ENCODE measurements at regions not wholly inside any gene's neighbourhood (a gene's known extent, or its start where the extent isn't known, plus 50 kb on each side); places are given as distances from the start of the nearest gene placed in this dataset.

GRCh38 chr3:105232553-105232952 lies 134.2 kb upstream of the ALCAM start:
- TF ChIP-seq, protein P1, sequence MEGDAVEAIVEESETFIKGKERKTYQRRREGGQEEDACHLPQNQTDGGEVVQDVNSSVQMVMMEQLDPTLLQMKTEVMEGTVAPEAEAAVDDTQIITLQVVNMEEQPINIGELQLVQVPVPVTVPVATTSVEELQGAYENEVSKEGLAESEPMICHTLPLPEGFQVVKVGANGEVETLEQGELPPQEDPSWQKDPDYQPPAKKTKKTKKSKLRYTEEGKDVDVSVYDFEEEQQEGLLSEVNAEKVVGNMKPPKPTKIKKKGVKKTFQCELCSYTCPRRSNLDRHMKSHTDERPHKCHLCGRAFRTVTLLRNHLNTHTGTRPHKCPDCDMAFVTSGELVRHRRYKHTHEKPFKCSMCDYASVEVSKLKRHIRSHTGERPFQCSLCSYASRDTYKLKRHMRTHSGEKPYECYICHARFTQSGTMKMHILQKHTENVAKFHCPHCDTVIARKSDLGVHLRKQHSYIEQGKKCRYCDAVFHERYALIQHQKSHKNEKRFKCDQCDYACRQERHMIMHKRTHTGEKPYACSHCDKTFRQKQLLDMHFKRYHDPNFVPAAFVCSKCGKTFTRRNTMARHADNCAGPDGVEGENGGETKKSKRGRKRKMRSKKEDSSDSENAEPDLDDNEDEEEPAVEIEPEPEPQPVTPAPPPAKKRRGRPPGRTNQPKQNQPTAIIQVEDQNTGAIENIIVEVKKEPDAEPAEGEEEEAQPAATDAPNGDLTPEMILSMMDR (IDR thresholded peaks at IDR 0.05; ENCODE audit: control extremely low read depth, extremely low read depth, low read depth, missing control alignments) = no peak
- CTCF ChIA-PET = interaction anchor here (1.2 to 1.5 kb wide), 2 partner anchors 8 to 10 kb away, joined by 4 read pairs; no protein-coding TSS in a partner anchor
- POLR2A ChIA-PET = no interaction called here
- DNase-seq (ENCODE audit: extremely low spot score) = no peak

DNA sequence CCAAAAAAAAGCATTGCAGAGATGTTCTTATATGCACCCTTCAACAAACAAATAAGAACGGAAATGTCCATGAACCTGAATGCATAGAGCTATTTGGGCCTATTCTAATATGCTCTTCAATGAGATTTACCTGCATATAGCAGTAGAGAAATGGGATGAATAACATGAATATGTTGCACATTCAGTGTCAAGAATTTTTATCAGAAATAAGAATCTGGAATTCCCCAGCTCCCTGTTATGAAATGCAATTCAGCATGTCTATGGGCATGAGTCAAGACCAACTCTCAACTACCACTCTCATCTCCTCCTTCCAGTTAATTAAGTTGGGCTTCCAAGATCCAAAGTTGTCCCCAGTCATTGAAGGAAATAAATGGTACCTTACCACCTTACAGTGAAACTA lies 133.7 kb upstream of the ALCAM start:
- TF ChIP-seq, protein P1 (IDR thresholded peaks at IDR 0.05; ENCODE audit: control extremely low read depth, extremely low read depth, low read depth, missing control alignments) = no peak
- DNase-seq (ENCODE audit: extremely low spot score) = no peak
- ChIA-PET CTCF (interaction anchor here (1.5 kb wide), 1 partner anchor 10 kb away, joined by 4 read pairs; no protein-coding TSS in a partner anchor), POLR2A (no interaction called here)

DNA sequence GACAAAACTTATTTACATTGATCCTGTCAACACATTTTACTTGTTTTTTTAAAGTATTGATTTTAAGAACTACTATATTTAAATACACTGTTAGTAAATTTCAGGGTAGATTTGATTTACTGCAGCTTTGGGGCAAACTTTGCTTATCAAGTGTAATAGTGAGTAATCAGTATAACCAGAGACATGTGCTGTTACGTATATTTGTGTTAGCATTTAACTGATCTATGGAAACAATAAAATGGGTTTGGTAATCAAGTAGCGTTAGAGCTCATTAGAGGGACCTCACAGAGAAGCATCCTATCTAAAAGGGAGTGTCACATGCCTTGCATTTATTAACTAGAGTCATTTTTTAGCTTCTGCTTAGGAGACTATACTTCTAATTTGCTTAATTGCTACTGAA lies 131.5 kb upstream of the ALCAM start:
- DNase-seq (ENCODE audit: extremely low spot score) = no peak
- POLR2A ChIA-PET = no interaction called here
- TF ChIP-seq, protein P1 (IDR thresholded peaks at IDR 0.05; ENCODE audit: control extremely low read depth, extremely low read depth, low read depth, missing control alignments) = no peak
- CTCF ChIA-PET = no interaction called here

GRCh38 chr3:105235785-105236184 lies 130.9 kb upstream of the ALCAM start:
- ChIA-PET POLR2A (no interaction called here), CTCF (no interaction called here)
- no peak for DNase-seq (ENCODE audit: extremely low spot score)
- TF ChIP-seq, protein P1 (IDR thresholded peaks at IDR 0.05; ENCODE audit: control extremely low read depth, extremely low read depth, low read depth, missing control alignments) = no peak

DNA sequence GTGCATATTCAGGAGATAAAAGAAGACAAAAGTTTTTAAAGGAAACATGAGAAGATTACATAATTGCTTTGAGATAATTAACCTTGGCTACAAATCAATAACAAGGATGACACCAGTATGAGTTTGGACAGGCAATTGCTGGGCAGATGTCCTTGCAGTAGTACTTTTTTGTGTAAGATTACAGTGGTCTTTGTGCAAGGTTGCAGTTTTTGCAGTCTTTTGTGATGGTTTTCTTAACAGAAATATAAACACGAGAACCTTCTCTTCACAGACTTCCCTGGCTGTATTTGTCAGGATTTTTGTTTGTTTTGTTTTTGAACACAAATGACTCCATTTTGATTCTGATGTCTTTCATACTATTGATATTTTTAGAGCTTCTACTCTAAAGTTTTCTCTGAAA lies 128.3 kb upstream of the ALCAM start:
- TF ChIP-seq, protein P1 (IDR thresholded peaks at IDR 0.05; ENCODE audit: control extremely low read depth, extremely low read depth, low read depth, missing control alignments) = no peak
- ChIA-PET CTCF (no interaction called here), POLR2A (no interaction called here)
- no peak for DNase-seq (ENCODE audit: extremely low spot score)

DNA sequence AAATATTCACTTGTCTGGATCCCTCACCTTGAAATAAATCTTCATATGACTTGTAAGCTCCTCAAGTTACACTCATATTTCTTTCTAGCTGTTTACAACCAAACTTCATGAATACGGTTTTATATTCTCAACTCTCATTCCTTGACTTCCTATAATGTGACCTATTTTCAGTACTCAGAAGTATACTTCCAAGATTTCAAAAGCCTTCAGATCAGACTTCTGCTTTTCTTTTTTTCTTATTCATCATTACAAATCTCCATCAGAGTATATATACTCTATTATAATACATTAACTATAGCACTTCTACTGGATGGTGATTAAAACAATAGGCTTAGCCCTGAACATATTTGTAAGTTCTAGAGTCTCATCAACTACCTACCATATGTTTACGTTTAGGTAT lies 123.6 kb upstream of the ALCAM start:
- ChIA-PET POLR2A (no interaction called here), CTCF (interaction anchor here (1.5 kb wide), 1 partner anchor 10 kb away, joined by 4 read pairs; no protein-coding TSS in a partner anchor)
- TF ChIP-seq, protein P1 (IDR thresholded peaks at IDR 0.05; ENCODE audit: control extremely low read depth, extremely low read depth, low read depth, missing control alignments) = no peak
- DNase-seq (ENCODE audit: extremely low spot score) = no peak

GRCh38 chr3:105246536-105246935 lies 120.2 kb upstream of the ALCAM start:
- DNase-seq (ENCODE audit: extremely low spot score) = no peak
- CTCF ChIA-PET = interaction anchor here (1.0 to 1.1 kb wide), 2 partner anchors 65 to 74 kb away, joined by 3 read pairs; no protein-coding TSS in a partner anchor
- TF ChIP-seq, protein P1 (IDR thresholded peaks at IDR 0.05; ENCODE audit: control extremely low read depth, extremely low read depth, low read depth, missing control alignments) = no peak

More at GRCh38 chr3:105246536-105246935, 120.2 kb upstream of the ALCAM start:
- POLR2A ChIA-PET = no interaction called here

Data from GM10248 (cell line).